NCI-H2227 treated with DMSO at 0.1 percent for 48 hours (cell line): ENCODE measurements at regions not wholly inside any gene's neighbourhood (a gene's known extent, or its start where the extent isn't known, plus 50 kb on each side); places are given as distances from the start of the nearest gene placed in this dataset.
"Not testable (repeated sequence)": the region's sequence is repeated elsewhere in the genome, so short reads cannot be mapped to it uniquely, and the experiment has no call there.

Source experiments
- DNase-seq: peaks from one replicate; lab custom pipeline; 2025; lab: John Stamatoyannopoulos, UW

DNA sequence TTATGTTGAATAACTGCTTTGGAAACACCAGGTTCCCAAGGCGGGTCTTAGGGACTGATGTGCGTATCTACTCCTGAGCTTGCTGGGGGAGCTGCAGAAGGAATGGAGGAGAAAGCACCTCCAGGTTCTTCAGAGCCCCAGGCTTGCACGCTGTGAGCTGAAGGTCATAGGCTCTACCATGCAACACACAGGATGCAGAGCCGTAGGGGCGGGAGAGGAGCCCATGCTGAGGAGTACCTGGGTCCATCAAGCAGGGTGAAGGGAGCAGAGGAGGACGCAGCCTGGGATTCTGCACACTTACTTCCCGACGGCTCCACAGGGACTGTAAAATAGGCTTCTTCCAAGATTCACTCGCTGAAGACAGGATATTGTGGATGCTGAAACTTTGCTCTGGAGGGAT is 426.5 kb upstream of the FRG1 start:
- no peak for DNase-seq

DNA sequence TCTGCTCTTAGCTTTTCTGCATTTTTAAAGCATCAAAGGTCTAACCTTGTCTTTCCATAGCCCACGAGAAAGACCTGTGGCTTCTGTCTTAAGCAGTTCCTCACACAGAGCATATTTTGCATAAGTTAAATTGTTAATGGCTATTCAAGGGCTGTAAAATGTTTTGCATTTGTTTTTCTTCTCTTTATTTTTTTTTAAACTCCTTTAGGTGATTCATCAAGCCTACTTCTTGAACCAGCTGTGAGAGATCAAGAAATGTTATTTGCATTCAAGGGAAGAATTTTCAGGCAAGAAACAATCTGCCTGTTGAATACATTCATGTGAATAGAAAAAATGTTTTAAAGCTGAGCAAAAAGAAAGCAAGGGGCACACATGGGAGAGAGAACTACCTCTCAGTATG is 423.8 kb upstream of the FRG1 start:
- DNase-seq = no peak

DNA sequence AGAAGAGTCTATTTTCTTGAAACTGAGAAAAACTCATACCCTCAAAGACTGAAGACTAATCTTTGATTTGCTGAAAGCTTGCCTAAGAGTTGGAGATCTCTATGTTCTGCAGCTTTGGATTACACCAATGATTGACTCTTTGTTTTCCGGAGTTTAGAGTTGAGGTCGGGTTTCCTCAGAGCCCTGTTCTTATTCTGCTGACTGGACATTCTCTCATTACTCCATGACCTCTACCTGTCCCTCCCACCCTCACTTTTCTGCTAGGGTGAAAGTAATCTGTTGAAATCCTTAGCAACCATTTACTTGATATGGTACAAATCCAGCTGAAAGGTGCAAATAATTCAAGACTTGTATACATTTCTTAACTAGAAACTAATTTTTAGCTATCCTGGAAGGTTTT is 421.5 kb upstream of the FRG1 start:
- no peak for DNase-seq

DNA sequence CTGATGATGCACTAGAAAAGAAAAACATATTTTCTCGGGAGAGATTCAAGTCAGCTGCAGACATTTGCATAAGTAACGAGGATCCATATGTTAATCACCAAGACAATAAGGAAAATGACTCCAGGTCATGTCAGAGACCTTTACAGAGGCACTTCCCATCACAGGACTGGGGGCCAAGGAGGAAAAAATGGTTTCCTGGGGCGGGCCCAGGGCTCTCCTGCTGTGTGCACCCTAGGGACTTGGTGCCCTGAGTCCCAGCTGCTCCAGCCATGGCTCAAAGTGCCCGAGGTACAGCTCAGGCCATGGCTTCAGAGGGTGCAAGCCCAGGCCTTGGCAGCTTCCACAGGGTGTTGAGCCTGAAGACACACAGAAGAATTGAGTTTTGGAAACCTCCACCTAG is 415.4 kb upstream of the FRG1 start:
- no peak for DNase-seq

DNA sequence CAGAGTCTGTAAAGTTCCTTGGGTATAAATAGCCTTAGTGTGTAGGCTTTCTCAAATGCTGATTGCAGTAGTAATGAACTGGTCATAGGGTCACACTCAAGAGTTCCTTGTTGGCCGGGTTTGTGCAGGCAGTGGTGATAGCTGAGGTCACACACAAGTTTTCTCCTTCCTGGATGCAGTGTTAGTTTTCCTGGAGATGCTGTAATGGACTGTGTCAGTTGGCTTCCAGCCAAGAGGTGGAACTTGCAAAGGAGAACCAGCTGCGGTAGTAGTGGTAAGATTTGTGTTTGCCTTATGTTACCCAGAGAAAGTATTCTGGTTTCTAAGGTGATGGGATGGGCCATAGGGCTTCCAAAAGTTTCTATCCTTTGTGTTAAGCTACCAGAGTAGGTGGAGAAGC is 409.8 kb upstream of the FRG1 start:
- DNase-seq = no peak

DNA sequence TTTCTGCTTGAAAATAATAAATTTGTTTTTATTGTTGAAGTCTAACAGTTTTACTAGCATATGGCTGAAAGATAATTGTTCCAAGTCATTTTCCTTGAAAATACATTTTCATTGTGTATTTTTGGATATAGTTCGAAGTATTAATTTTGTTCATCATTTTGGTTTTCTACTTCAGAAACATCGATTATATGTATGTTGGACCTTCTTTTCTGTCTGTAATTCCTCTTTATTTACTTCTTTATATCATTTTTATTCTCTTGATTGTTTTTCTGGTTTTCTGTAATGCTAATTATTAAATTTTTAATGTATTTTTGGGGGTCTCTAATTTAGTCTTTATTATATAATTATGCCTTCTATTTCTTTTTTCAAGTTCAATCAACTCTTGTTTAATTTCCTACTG is 407.1 kb upstream of the FRG1 start:
- DNase-seq = no peak

DNA sequence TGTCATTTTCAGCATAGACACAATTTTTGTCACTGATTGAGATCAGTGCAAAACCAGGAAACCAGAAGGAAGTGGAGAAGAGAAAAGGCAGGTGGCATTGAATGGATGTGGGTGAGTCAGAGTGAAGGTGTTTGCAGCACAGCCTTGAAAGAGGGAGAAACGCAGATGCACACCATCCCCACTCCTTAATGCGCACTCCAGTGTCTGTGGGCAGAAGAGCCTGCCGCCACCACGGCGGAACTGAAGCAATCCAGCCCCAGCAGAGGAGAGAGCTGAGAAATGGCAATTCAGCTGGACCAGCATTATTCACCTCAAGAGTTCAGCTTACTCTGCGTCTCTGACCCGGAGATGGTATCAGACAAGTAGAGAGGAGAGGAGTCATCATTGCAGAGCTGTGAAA is 393.1 kb upstream of the FRG1 start:
- no peak for DNase-seq

DNA sequence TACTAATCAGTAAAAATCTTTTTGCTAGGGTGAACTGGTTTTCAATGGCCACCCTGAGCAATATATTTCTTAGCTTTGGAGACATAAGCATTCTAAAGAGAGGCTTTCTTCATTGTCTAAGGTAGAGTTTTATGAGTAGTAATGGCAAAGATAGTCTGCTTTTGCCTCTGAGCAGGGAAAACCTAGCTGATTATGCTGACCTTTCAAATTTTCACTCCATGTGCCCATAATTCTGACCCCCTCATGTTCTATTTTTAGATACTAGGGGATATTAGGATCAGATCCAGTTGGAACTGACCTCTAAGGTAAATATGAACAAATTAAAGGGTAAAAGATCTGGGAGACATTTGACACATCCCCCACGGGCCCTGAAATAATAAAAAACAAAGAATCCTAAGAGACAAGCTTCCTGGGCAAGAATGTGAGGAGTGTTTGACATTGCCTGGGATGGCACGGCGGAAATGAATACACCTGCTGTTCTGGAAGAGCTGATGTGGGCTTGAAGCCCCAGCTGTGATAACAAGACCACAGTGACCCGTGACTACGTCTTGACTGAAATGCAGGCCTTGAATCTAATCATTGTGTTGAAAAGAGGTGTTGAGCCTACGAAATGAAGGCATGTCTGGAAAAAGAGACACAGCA is 392.1 kb upstream of the FRG1 start:
- no peak for DNase-seq

DNA sequence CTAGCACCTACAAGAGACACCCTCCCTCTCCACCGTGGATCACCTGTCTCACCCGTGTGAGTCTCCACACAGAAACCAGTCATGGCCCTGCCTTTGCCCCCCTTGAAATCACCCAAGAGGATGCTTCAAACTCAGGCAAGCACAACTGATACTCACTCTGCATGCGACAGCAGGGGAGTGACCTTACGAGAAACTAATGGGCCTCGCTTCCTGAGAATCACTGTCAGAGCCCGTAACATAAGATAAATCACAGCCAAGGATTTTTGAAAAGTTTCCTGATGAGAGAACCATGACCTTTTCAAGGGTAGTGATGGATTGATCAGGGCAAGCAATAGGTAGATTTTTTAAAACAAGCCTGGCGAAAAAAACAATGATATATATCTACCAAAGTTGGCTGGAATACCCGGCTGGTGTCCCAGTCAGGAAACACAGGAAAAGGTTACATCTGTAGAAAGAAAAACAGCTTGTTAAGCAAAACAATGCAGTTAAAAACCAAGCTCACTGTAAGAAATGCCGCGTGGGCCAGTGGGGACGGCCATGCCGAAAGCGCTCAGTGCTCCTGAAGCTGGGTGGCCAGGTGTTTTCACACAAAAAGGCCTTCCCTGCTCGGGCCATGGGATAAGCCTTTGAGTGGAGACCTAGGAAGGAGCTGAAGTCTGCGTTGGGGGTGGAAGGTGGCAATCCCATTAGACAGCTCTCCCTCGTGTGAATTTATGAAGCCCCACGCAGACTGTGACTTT is 388.6 kb upstream of the FRG1 start:
- not testable (repeated sequence) for DNase-seq

DNA sequence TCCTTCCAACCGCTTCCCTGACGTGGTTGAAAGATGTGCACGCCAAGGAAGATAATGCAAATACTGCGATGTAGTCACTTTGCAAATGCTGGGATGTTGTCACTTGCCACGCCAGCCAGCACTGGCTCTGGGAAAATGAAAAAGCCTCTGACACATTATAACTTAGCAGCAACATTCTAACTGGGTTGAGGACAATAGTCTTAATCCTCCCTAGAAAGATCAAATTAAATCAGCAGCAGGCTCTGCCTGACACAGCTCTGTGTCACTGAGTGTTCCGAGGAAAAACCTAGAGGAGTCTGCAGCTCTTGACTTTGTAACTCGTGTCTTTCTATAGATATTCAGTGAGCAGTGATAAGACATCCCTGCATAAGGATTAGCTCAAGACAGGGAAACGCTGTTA is 380.1 kb upstream of the FRG1 start:
- not testable (repeated sequence) for DNase-seq

DNA sequence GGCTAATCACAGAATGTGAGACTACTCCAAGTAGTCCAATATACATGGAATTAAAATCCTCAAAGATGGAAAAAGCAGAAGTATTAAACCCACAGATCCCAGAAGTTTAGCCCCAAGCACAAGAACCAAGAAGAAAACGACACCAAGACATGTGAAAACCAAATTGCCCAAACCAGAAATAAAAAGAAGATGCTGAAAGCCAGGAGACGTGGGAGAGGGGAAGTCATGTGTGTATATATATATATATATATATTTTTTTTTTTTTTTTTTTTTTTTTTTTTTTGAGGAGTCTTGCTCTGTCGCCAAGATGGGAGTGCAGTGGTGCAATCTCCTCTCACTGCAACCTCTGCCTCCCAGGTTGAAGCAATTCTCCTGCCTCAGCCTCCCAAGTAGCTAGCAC is 376.9 kb upstream of the FRG1 start:
- DNase-seq = not testable (repeated sequence)

DNA sequence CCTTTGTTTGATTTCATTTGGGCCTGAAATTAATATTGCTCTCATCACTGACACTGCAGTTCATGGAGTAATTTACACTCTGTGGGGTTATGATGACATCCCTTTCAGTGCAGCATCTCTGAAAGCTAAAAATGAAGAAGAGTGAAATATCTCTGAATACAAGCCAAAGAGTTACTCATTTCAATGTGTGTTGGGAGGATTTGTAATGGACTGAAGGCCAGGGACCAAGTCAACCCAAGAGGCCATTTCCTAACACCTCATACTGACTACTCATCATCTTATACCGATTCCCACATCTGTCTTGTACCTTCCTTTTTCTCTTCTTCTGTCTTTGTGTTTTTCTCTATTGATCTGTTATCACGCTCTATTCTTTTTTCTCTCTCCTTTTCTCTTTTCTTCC is 374.4 kb upstream of the FRG1 start:
- DNase-seq = not testable (repeated sequence)

DNA sequence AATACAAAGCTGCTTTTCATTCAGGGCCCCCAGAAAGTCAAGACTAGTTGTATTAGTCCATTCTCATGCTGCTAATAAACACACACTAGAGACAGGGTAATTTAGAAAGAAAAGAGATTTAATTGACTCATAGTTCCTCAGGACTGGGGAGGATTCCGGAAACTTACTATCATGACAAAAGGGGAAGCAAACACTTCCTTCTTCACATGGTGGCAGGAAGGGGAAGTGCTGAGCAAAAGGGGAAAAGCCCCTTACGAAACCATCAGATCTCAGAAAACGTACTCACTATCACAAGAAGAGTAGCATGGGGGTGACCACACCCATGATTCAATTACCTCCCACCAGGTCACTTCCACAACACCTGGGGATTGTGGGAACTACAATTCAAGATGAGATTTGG is 373.8 kb upstream of the FRG1 start:
- not testable (repeated sequence) for DNase-seq

DNA sequence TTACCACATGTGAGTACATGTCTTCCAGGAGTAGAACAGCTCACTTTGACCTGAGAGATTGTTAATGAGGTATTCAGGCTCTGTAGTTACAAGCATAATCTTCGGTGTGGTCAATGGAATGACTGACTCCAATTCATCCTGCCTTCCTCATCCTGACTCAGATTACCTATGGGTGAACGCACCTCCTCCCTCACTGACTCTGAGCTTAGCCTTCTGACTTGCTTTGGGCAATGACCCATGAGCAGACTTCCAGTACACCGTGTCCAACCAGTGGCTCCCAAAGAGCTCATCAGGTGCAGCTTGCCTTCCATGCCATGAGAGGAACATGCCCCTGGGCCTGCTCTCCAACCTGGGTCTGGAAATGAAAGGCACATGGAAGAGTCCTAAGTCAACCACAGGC is 361.0 kb upstream of the FRG1 start:
- not testable (repeated sequence) for DNase-seq

DNA sequence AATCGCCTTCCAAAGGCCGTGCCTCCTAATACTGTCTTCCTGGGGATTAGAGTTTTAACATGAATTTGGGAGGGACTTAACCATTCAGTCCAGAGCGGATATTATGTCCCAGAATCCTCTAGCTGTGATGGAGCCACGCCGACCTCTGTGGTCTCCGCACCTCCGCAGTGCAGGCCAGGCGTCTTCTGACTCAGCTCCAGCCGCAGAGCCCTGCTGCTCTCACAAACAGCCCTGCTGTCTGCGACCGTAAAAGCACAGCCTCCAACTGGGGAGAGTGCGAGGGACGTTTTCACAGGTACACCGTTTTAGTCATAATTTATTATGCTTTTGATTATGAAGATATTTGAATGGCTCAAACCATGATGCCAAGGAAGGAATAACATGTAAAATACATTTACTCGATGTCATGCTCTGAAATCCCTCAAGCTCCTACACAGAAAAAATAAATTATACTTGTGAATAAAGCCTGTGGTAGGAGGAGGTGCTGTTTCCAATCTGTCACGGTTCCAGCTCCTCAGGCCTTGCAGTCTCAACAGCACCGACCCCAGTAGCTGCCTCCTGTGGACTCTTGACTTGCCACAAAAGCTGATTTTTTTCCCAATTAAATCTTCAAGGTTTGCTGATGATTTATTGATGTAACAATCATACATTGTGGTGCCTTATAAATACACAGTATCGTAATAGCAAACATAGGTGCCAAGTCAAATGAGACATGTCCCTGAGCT is 353.6 kb upstream of the FRG1 start:
- not testable (repeated sequence) for DNase-seq

DNA sequence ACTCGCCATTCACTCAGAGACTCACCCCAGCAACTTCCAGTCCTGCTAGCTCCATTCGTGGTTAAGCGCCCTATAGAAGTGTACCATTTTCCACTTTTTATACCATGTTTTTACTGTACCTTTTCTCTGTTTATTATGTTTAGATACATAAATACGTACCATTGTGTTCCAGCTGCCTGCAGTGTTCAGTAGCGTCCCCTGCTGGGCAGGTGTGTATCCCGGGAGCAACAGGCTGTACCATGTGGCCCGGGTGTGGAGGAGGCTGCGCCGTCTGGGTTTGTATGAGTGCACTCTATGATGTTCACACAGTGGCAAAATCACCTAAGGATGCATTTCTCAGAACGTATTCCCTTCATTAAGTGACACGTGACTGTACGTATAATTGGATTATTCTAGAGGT is 351.5 kb upstream of the FRG1 start:
- not testable (repeated sequence) for DNase-seq

DNA sequence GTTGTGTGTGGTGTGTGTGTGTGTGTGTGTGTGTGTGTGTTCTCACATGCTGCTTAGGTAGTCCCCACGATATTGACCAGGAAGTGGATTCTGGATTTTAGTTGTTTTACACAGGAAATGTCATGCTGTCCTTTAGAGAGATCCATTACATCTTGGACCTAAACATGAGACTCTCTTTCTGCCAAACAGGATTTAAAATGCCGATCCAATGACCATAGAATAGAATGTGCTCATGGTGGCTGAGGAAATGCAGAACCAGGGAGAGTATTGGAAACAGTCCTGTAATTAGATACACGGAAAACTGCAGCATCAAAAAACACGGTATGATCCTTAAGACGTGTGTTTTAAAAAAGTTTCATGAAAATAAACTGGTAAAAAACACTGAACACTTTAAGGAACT is 347.8 kb upstream of the FRG1 start:
- no peak for DNase-seq

DNA sequence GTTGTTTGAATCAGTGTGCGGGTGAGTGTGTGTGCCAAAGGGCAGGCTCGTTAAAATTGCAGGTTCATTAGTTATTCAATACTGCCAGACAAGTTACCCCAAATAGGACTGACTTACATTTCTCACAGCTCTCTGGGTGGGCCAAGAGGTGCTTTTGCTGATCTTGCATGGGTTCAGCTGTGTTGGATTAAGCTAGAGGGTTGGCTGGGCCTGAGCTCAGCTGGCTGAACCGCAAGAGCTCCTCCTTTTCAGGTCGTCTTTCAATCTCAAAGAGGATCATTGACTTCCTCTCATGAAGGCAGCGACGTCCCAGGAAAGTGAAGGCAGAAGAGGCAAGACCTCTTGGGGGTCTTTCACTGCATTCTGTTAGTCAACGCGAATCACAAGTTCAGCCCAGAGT is 343.3 kb upstream of the FRG1 start:
- no peak for DNase-seq

DNA sequence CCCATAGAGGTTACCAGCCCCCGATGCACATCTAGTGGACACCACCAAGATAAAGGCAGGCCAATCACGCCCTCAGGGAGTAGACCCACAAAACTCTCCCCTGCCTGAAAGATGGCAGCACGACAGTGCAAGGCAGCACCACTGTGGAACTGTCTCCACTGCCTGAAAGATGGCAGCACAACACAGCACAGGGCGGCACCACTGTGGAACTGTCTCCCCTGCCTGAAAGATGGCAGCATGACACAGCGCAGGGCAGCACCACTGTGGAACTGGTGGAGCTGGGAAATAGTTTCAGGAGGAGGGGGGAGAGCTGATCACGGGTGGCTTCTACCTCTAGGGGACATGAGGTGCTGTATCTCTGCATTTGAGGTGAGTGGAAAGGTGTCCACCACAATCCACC is 340.4 kb upstream of the FRG1 start:
- no peak for DNase-seq

DNA sequence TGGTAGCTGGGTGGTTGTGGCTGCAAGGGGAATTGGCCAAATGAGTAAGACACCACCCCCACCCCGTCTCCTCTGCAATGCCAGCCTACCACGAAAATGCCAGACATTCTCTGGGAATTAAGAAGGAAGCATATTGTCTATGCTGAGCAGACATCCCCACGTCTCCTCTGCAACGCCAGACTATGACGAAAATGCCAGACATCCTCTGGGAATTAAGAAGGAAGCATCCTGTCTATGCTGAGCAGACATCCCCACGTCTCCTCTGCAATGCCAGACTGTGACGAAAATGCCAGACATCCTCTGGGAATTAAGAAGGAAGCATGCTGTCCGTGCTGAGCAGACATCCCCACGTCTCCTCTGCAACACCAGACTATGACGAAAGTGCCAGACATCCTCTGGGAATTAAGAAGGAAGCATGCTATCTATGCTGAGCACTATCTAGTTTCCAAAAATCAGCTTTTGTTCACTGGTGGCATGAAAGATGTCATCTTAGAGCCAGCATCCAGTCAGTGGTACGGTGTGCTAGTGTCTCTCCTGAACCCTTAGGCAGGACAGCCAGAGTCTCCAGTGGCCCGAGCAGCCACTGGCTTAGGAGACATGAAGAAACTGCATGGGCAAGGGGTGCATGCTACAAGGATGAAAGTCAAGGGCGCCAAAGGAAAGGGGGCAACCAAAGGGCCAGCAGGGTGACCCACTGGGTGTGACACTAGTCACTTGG is 339.8 kb upstream of the FRG1 start:
- no peak for DNase-seq

DNA sequence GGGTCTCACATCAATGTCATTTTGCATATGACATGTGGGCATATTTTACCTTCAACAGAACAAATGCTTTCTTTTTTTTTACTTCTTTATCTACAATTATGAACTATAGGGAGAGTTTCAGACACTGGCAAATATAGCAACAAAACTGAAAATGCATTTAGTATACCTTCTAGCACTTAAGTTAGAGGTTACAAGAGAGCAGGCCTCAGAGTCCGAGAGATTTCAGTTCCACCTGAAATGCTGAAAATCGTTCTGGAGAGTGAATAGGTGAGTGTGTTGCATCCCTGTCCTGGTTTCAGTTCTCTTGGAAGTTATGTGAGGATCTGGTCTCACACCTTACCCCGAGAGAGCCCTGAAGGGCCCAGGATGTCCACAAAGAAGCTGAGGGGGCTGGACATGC is 337.8 kb upstream of the FRG1 start:
- DNase-seq = not testable (repeated sequence)

DNA sequence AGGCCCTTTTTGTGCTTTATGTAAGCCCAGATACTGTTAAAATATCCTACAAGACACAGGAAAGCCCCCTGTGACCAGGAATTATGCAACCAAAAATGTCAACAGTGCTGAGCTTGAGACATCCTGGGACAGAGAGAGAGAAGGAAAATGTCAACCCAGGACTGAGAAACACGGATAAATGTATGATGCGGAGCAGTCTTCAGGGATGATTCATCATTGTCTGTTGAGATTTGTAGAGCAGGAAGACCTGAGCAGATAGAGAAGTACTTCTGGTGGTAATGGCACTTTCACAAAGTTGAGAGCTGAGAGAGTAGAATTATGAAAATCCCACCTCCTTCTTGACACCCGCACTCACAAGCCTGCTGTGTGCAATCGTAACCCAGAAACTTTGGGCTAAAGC is 330.1 kb upstream of the FRG1 start:
- not testable (repeated sequence) for DNase-seq

DNA sequence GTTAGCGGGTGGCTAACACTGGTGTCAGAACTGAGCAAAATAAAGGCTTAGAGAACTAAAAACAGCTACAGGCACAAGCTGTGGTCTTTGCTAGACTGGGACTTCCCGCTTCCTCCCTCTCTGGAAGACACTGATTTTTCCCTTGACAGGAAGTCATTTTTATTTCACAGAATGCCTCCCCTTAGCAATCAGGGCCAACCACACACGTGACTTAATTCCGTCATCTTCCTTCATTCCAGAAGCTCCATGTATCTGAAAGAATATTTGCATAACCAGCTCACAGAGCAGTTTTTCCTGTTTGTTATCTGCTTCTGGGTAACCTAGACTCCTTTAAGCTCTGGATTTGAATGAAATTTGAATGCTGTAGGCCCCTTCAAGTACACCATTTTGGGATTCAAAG is 327.5 kb upstream of the FRG1 start:
- no peak for DNase-seq
